Activated gamma-delta T cell treated with anti-CD3 and anti-CD28 coated beads, Interleukin-2, amount 50 U/mL, for 16 hours (primary cell): ENCODE measurements at regions not wholly inside any gene's neighbourhood (a gene's known extent, or its start where the extent isn't known, plus 50 kb on each side); places are given as distances from the start of the nearest gene placed in this dataset.

Source experiments
- DNase-seq: peaks from one replicate; pipeline ENCODE4 v3.0.0-alpha.2; 2020; ENCODE audit warnings: low read depth

DNA sequence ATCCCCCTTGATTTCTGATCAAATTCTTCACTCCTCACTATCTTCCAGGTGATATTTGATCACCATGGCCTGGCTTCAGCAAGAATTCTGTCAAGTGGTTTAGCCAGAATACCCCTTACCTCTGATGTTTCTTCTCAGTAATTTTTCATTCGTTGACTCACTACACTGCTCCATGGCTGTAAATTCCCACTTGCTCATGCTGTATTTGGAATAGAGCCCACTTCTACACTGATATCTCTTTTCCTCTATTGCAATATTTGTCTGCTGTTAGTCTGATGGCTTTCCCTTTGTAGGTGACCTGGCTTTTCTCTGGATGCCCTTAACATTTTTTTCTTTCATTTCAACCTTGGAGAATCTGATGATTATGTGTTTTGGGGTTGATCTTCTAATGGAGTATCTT lies 73.9 kb upstream of the DIPK2B start:
- no peak for DNase-seq

DNA sequence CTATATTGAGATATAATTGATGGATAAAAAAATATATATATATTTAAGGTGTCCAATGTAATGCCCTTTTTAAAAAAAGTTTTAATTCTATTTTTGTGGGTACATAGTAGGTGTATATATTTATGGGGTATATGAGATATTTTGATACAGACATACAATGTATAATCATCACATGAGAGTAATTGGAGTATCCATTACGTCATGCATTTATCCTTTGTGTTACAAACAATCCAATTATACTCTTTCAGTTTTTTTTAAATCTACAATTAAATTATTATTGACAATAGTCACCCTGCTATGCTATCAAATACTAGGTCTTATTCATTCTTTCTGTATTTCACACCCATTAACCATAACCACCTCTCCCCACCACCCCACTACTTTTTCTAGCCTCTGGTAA lies 66.3 kb upstream of the DIPK2B start:
- DNase-seq, result no peak

DNA sequence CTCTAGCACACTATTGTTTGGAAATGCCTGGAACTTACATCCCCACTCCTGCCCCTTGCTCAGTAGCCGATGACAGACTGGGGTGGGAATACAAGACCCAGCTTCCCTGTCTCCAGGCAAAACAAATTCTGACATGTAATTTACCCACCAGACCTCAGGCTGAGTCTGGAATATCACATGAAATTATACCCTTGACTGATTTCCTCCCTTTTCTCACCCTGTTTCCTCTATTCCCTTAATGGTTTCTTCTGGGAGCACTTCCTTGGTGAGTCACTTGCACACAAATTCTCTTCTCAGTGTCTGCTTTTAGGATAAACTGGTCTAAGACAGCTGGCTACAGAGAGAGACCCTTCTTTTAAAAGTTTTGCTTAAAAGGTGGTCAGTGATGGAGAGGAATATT lies 65.8 kb upstream of the DIPK2B start:
- DNase-seq, result no peak

DNA sequence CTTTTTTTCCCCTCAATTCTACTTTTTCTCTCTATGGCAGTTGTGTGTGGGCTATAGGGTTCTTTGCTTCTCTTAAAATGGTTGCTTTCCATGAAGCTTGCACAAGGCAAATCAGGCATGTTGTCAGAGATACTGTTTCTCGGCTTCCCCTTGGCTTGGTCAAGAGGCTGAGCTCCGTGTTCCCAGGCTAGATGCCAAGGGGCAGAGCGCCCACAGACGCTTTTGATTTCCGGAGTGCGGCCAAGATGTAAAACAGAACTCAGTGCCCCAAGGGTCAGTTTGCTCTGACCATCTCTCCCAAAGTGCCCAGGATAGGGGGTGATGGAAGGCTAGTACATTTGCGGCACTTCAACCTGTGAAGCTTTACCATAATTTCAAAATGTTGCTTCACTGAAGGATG lies 64.2 kb upstream of the DIPK2B start:
- no peak for DNase-seq

DNA sequence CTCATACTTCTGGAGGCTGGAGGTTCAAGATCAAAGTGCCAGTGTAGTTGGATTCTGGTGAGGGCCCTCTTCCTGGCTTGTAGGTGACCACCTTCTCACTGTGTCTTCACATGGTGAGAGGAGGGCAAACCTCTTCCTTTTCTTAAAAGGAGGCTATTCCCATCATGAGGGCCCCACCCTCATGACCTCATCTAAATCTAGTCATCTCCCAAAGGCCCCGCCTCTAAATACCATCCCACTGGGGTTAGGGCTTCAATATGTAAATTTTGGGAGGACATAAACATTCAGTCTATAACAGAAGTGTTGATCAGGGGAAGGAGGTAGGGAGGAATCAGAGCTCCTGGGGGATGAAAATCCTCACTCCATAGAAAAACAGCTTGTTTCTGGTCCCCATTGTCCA lies 60.8 kb upstream of the DIPK2B start:
- no peak for DNase-seq

DNA sequence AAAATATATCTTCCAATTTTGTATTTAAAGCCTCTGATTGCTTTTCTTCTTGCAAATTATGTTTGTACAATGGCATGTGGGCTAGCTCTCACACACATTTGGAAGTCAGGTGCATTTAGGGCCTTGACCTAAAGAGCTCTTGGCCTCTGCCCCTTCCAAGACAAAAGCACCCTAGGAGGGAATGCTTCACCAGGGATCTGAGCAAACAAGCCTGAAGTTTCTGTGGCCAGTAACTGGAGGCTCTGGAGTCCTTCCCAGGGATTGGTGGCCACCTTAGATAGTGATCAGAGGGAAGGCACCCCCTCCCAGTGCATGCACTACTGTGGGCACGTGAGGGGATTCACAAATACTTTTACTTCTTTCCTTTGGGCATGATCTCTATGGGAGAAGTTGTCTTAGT lies 60.3 kb upstream of the DIPK2B start:
- DNase-seq, result no peak

DNA sequence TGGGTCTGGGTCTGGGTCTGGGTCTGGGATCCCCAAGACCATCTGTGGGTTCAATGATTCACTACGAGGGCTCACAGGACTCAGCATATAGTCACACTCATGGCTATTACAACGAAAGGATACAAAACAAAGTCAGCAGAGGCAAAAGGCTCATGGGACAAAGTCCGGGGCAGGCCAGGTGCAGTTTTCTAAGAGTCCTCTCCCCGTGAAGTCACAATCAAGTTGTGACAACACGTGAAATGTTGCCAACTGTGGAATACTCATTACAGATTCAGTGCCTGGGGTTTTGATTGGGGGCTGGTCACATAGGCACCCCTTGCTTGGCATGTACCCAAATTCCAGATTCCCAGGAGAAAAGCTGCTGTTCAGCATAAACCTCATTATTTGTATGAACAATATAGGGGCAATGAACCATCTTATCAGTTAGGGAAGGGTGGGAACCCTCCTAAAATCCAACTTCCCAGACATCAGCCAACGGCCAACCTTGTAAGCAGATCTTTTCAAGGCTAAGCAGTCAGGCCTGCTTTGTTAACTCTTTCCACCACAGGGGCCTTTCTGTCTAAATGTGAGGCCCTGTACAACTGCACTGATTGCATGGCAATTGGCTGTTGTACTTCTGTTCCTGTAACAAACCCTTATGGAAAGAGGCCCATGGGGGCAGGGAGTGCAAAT lies 58.2 kb upstream of the DIPK2B start:
- no peak for DNase-seq
